ENCODE measurements at regions not wholly inside any gene's neighbourhood (a gene's known extent, or its start where the extent isn't known, plus 50 kb on each side); places are given as distances from the start of the nearest gene placed in this dataset.
A peak's percentile ranks its signal among the peaks of the same experiment; 100 is the strongest.
"Not testable (repeated sequence)": the region's sequence is repeated elsewhere in the genome, so short reads cannot be mapped to it uniquely, and the experiment has no call there.

GRCh38 chr20:57819691-57820380 lies 110.0 kb upstream of the PMEPA1 start:
- Mint-ChIP-seq H3K27me3 (peaks cover 4% of the 10 kb centered on the region), H3K36me3 (no peaks in the 10 kb centered on the region), H3K4me1 (no peaks in the 10 kb centered on the region), H3K4me3 (no peak overlapping the region), H3K9me3 (no peaks in the 10 kb centered on the region), H3K27ac (no peak overlapping the region)
- no peak for DNase-seq
- no peaks in the 10 kb centered on the region for H3K36me3 ChIP-seq (ENCODE audit: control insufficient read depth, insufficient read depth, low read length)
- no peaks in the 10 kb centered on the region for H3K4me1 ChIP-seq (ENCODE audit: control insufficient read depth, insufficient read depth, low read length, poor library complexity, severe bottlenecking)
- ATAC-seq (ENCODE audit: low read depth in 2 of 2), result no peak
- H3K4me3 ChIP-seq (ENCODE audit: low read depth, low read length), result no peak overlapping the region
- no peak overlapping the region for H3K27ac ChIP-seq (ENCODE audit: insufficient read depth, low read length, poor library complexity, severe bottlenecking)
- no peaks in the 10 kb centered on the region for H3K27me3 ChIP-seq (ENCODE audit: control insufficient read depth, insufficient read depth, low read length)
- H3K9me3 ChIP-seq (ENCODE audit: control insufficient read depth in 2 of 2, low read length in 2 of 2), result no peaks in the 10 kb centered on the region

DNA sequence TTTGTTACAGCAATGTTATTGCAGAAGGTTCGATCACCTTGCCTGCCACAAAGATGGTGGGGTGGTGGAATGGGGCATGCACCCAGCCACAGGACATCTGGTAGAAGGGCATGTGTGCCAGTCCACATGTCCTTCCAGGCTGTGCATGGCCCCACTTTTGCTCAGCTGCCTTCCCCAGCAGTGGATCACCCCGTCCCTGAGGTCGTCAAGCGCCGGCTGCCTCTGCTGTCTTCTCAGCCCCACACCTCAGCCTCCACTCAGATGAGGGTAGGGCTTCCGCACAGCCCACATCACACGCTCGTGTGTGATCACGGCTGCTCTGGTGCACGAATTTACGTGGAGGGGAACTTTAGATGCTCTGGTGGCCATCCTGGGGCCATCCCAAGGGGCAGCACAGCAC lies 109.5 kb upstream of the PMEPA1 start:
- Histone ChIP-seq H3K4me3 (ENCODE audit: low read depth, low read length) (no peak overlapping the region), H3K27me3 (ENCODE audit: control insufficient read depth, insufficient read depth, low read length) (no peaks in the 10 kb centered on the region), H3K36me3 (ENCODE audit: control insufficient read depth, insufficient read depth, low read length) (no peaks in the 10 kb centered on the region), H3K9me3 (ENCODE audit: control insufficient read depth in 2 of 2, low read length in 2 of 2) (no peaks in the 10 kb centered on the region), H3K27ac (ENCODE audit: insufficient read depth, low read length, poor library complexity, severe bottlenecking) (no peak overlapping the region), H3K4me1 (ENCODE audit: control insufficient read depth, insufficient read depth, low read length, poor library complexity, severe bottlenecking) (no peaks in the 10 kb centered on the region)
- ATAC-seq (ENCODE audit: low read depth in 2 of 2) (no peak), DNase-seq (no peak)
- H3K4me3 Mint-ChIP-seq, result no peak overlapping the region
- H3K27me3 Mint-ChIP-seq, result peaks cover 4% of the 10 kb centered on the region
- H3K4me1 Mint-ChIP-seq, result no peaks in the 10 kb centered on the region
- H3K27ac Mint-ChIP-seq, result no peak overlapping the region
- H3K9me3 Mint-ChIP-seq, result peaks cover 0 to 1% (median 0%) of the 10 kb centered on the region in 7 donors
- H3K36me3 Mint-ChIP-seq, result no peaks in the 10 kb centered on the region

GRCh38 chr20:57818418-57819181 lies 108.8 kb upstream of the PMEPA1 start:
- no peaks in the 10 kb centered on the region for H3K4me1 Mint-ChIP-seq
- Histone ChIP-seq H3K9me3 (ENCODE audit: control insufficient read depth in 2 of 2, low read length in 2 of 2) (no peaks in the 10 kb centered on the region), H3K27me3 (ENCODE audit: control insufficient read depth, insufficient read depth, low read length) (no peaks in the 10 kb centered on the region), H3K27ac (ENCODE audit: insufficient read depth, low read length, poor library complexity, severe bottlenecking) (no peak overlapping the region), H3K36me3 (ENCODE audit: control insufficient read depth, insufficient read depth, low read length) (no peaks in the 10 kb centered on the region), H3K4me3 (ENCODE audit: low read depth, low read length) (no peak overlapping the region), H3K4me1 (ENCODE audit: control insufficient read depth, insufficient read depth, low read length, poor library complexity, severe bottlenecking) (no peaks in the 10 kb centered on the region)
- DNase-seq, result no peak
- peaks cover 4% of the 10 kb centered on the region for H3K27me3 Mint-ChIP-seq
- H3K36me3 Mint-ChIP-seq, result no peaks in the 10 kb centered on the region
- H3K4me3 Mint-ChIP-seq, result peak overlapping the region in 1 of 4 donors; percentile 53
- peaks cover 0 to 1% (median 0%) of the 10 kb centered on the region in 7 donors for H3K9me3 Mint-ChIP-seq
- H3K27ac Mint-ChIP-seq, result no peak overlapping the region
- no peak for ATAC-seq (ENCODE audit: low read depth in 2 of 2)

DNA sequence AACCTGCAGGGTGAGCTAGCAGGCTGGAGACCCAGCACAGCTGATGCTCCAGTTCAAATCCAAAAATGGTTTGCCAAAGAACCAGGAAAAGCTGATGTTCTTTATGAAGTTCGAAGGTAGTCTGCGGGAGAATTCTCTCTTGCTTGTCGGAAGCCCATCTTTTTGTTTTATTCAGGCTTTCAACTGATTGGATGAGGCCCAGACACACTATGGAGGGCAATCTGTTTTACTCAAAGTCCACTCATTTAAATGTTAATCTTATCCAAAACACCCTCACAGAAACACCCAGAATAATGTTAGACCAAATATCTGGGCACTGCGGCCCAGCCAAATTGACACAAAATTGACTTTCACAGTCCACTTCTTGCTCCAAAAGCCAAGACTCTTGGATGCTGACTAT lies 105.6 kb upstream of the PMEPA1 start:
- Mint-ChIP-seq H3K4me1 (no peaks in the 10 kb centered on the region), H3K9me3 (peaks cover 0 to 1% (median 0%) of the 10 kb centered on the region in 7 donors), H3K4me3 (no peak overlapping the region), H3K27me3 (peaks cover 4% of the 10 kb centered on the region), H3K36me3 (no peaks in the 10 kb centered on the region), H3K27ac (no peak overlapping the region)
- Histone ChIP-seq H3K4me1 (ENCODE audit: control insufficient read depth, insufficient read depth, low read length, poor library complexity, severe bottlenecking) (no peaks in the 10 kb centered on the region), H3K36me3 (ENCODE audit: control insufficient read depth, insufficient read depth, low read length) (no peaks in the 10 kb centered on the region), H3K9me3 (ENCODE audit: control insufficient read depth in 2 of 2, low read length in 2 of 2) (no peaks in the 10 kb centered on the region), H3K4me3 (ENCODE audit: low read depth, low read length) (no peak overlapping the region), H3K27ac (ENCODE audit: insufficient read depth, low read length, poor library complexity, severe bottlenecking) (no peak overlapping the region), H3K27me3 (ENCODE audit: control insufficient read depth, insufficient read depth, low read length) (no peaks in the 10 kb centered on the region)
- no peak for DNase-seq
- no peak for ATAC-seq (ENCODE audit: low read depth in 2 of 2)

- Mint-ChIP-seq H3K27ac (no peak overlapping the region), H3K4me1 (no peaks in the 10 kb centered on the region), H3K36me3 (no peaks in the 10 kb centered on the region), H3K4me3 (no peak overlapping the region), H3K9me3 (peaks cover 0 to 1% (median 0%) of the 10 kb centered on the region in 7 donors), H3K27me3 (peaks cover 4% of the 10 kb centered on the region)
- no peak overlapping the region for H3K4me3 ChIP-seq (ENCODE audit: low read depth, low read length)
- no peaks in the 10 kb centered on the region for H3K9me3 ChIP-seq (ENCODE audit: control insufficient read depth in 2 of 2, low read length in 2 of 2)
- DNase-seq (no peak), ATAC-seq (ENCODE audit: low read depth in 2 of 2) (no peak)
- no peaks in the 10 kb centered on the region for H3K27me3 ChIP-seq (ENCODE audit: control insufficient read depth, insufficient read depth, low read length)
- no peak overlapping the region for H3K27ac ChIP-seq (ENCODE audit: insufficient read depth, low read length, poor library complexity, severe bottlenecking)
- H3K4me1 ChIP-seq (ENCODE audit: control insufficient read depth, insufficient read depth, low read length, poor library complexity, severe bottlenecking), result no peaks in the 10 kb centered on the region
- no peaks in the 10 kb centered on the region for H3K36me3 ChIP-seq (ENCODE audit: control insufficient read depth, insufficient read depth, low read length)
These were observed 104.7 kb upstream of the PMEPA1 start for GRCh38 chr20:57814529-57814928.

DNA sequence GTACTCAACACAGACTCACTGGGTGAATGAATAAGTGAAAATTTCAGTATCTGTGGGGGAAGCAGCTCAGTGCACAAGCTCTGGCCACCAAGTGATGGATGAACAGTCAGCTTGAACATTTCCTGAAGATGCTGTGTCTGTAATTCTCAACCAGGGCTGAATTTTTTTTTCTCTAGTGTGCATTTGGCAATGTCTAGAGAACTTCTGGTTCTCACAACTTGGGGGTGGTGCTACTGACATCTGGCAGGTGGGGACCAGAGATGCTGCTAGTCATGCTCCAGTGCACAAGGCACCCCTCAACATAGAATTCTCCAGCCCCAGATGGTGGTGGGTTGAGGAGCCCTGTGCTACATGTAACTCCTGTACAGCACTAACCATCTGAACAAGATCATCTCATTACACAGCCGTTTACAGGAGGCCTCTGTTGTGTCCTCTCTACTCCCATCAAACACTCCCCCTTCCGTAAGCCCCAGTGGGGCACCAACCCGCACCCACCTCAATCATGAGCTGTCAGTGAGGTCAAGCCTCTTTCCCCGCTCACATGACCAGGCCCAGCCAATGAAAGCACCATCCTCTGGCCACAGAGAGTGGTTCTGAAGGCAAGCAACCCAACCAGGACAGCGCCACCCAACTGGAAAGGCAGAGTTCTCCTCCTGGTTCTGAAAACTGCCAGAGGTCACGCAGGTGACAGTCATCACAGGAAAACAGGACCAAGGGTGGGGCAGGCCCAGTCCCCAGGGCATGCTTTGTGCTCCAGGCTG lies 103.9 kb upstream of the PMEPA1 start:
- no peaks in the 10 kb centered on the region for H3K4me1 Mint-ChIP-seq
- H3K9me3 ChIP-seq (ENCODE audit: control insufficient read depth in 2 of 2, low read length in 2 of 2), result no peaks in the 10 kb centered on the region
- DNase-seq (no peak), ATAC-seq (ENCODE audit: low read depth in 2 of 2) (no peak)
- H3K4me3 ChIP-seq (ENCODE audit: low read depth, low read length), result no peak overlapping the region
- no peaks in the 10 kb centered on the region for H3K4me1 ChIP-seq (ENCODE audit: control insufficient read depth, insufficient read depth, low read length, poor library complexity, severe bottlenecking)
- H3K27ac Mint-ChIP-seq, result no peak overlapping the region
- H3K36me3 ChIP-seq (ENCODE audit: control insufficient read depth, insufficient read depth, low read length), result no peaks in the 10 kb centered on the region
- no peak overlapping the region for H3K4me3 Mint-ChIP-seq
- H3K27me3 Mint-ChIP-seq, result peaks cover 4% of the 10 kb centered on the region
- no peak overlapping the region for H3K27ac ChIP-seq (ENCODE audit: insufficient read depth, low read length, poor library complexity, severe bottlenecking)
- H3K9me3 Mint-ChIP-seq, result peaks cover 0 to 1% (median 0%) of the 10 kb centered on the region in 7 donors
- no peaks in the 10 kb centered on the region for H3K36me3 Mint-ChIP-seq
- H3K27me3 ChIP-seq (ENCODE audit: control insufficient read depth, insufficient read depth, low read length), result no peaks in the 10 kb centered on the region

DNA sequence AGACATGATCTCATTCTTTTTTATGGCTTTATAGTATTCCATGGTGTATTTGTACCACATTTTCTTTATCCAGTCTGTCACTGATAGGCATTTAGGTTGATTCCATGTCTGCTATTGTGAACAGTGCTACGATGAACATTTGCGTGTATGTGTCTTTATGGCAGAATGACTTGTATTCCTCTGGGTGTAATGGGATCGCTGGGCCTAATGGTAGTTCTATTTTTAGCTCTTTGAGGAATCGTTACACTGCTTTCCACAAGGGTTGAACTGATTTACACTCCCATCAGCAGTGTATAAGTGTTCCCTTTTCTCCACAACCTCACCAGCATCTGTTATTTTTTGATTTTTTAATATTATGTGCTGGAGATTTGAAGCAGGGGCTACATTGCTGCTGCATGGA lies 102.8 kb upstream of the PMEPA1 start:
- H3K36me3 ChIP-seq (ENCODE audit: control insufficient read depth, insufficient read depth, low read length); H3K4me1 ChIP-seq (ENCODE audit: control insufficient read depth, insufficient read depth, low read length, poor library complexity, severe bottlenecking); ATAC-seq (ENCODE audit: low read depth in 2 of 2); H3K36me3 Mint-ChIP-seq; H3K27ac ChIP-seq (ENCODE audit: insufficient read depth, low read length, poor library complexity, severe bottlenecking); H3K4me1 Mint-ChIP-seq; H3K9me3 Mint-ChIP-seq; H3K4me3 Mint-ChIP-seq; H3K9me3 ChIP-seq (ENCODE audit: control insufficient read depth in 2 of 2, low read length in 2 of 2); H3K27me3 Mint-ChIP-seq; DNase-seq; H3K4me3 ChIP-seq (ENCODE audit: low read depth, low read length); H3K27me3 ChIP-seq (ENCODE audit: control insufficient read depth, insufficient read depth, low read length); H3K27ac Mint-ChIP-seq: not testable (repeated sequence)

Data from CD4-positive, CD25-positive, alpha-beta regulatory T cell (primary cell).